PC-3 (cell line): ENCODE measurements at regions not wholly inside any gene's neighbourhood (a gene's known extent, or its start where the extent isn't known, plus 50 kb on each side); places are given as distances from the start of the nearest gene placed in this dataset.

Experiments used
- ATAC-seq: fragments of 200-7000 bp; cut with Tn5 transposase; 2 replicates; pipeline ENCODE4 v1.9.1; 2020; ENCODE audit warnings: mild to moderate bottlenecking, moderate library complexity
- BruUV-seq: library from RNA; stranded (reverse); fragments of 400-500 nt; replicated peaks from 2 replicates; lab custom pipeline; 2021; lab: Mats Ljungman, UMichigan
- CTCF ChIA-PET: fragments of 300-600 bp; sonication (Branson Sonifier 250); formaldehyde crosslinking; loops from one replicate; lab custom pipeline; 2022; ENCODE audit warnings: antibody characterized with exemption; lab: Charles Lee
- POLR2A ChIA-PET: fragments of 300-600 bp; sonication (Branson Sonifier 250); formaldehyde crosslinking; loops from one replicate; lab custom pipeline; 2022; ENCODE audit warnings: antibody characterized with exemption; ENCODE audit not compliant: unreplicated experiment; lab: Charles Lee
- DNase-seq: peaks from one replicate; pipeline ENCODE4 v3.0.0-alpha.2; 2015
- H2AFZ ChIP-seq: fragments of 300-600 bp; sonication (generic); 2 replicates; pipeline ENCODE4 v1.6.0; 2016; ENCODE audit warnings: antibody characterized with exemption, low read length
- H3F3A ChIP-seq: fragments of 300-600 bp; sonication (generic); one replicate; pipeline ENCODE4 v1.6.0; 2017; ENCODE audit warnings: antibody characterized with exemption, low read length, control low read depth, mild to moderate bottlenecking; ENCODE audit not compliant: unreplicated experiment
- H3K27ac ChIP-seq: fragments of 300-600 bp; sonication (generic); 2 replicates; pipeline ENCODE4 v1.5.1; 2016; ENCODE audit warnings: mild to moderate bottlenecking, low read length
- H3K27me3 ChIP-seq: fragments of 300-600 bp; sonication (generic); 2 replicates; pipeline ENCODE4 v1.6.1; 2016; ENCODE audit warnings: low read length, mixed read lengths
- H3K36me3 ChIP-seq: fragments of 300-600 bp; sonication (generic); 2 replicates; pipeline ENCODE4 v1.6.1; 2016; ENCODE audit warnings: low read depth, mixed run types, low read length, mixed read lengths
- H3K4me1 ChIP-seq: fragments of 300-600 bp; sonication (generic); 2 replicates; pipeline ENCODE4 v1.5.1; 2016; ENCODE audit warnings: low read length; ENCODE audit not compliant: insufficient read depth
- H3K4me2 ChIP-seq: fragments of 300-600 bp; sonication (generic); 2 replicates; pipeline ENCODE4 v1.6.0; 2016; ENCODE audit warnings: low read length
- H3K4me3 ChIP-seq: fragments of 300-600 bp; sonication (generic); 2 replicates; pipeline ENCODE4 v1.5.1; 2016; ENCODE audit warnings: mild to moderate bottlenecking, low read length, mixed read lengths
- H3K79me2 ChIP-seq: fragments of 300-600 bp; sonication (generic); 2 replicates; pipeline ENCODE4 v1.6.1; 2017; ENCODE audit warnings: low read length, mixed read lengths
- H3K9ac ChIP-seq: fragments of 300-600 bp; sonication (generic); 2 replicates; pipeline ENCODE4 v1.6.0; 2016; ENCODE audit warnings: mild to moderate bottlenecking, low read length
- H3K9me2 ChIP-seq: fragments of 300-600 bp; sonication (generic); replicated peaks from 2 replicates; pipeline ENCODE4 v1.6.1; 2016; ENCODE audit warnings: mixed run types, low read length, mixed read lengths
- H3K9me3 ChIP-seq: fragments of 300-600 bp; sonication (generic); 2 replicates; pipeline ENCODE4 v1.6.1; 2016; ENCODE audit warnings: low read length, mixed read lengths
- H4K20me1 ChIP-seq: fragments of 300-600 bp; sonication (generic); 2 replicates; pipeline ENCODE4 v1.6.1; 2016; ENCODE audit warnings: low read length, mixed read lengths
- CTCF ChIP-seq: fragments of 300-600 bp; sonication (generic); conservative IDR thresholded peaks from 2 replicates; pipeline ENCODE4 v1.5.1; 2017; ENCODE audit warnings: antibody characterized with exemption, low read depth, mild to moderate bottlenecking, low read length
- EZH2 ChIP-seq: fragments of 300-600 bp; sonication (generic); IDR thresholded peaks from one replicate; pipeline ENCODE4 v1.6.1; 2017; ENCODE audit warnings: antibody characterized with exemption, mild to moderate bottlenecking, low read length; ENCODE audit not compliant: unreplicated experiment
- EZH2phosphoT487 ChIP-seq: fragments of 300-600 bp; sonication (generic); IDR thresholded peaks from 2 replicates; pipeline ENCODE4 v1.6.1; 2018; ENCODE audit warnings: mild to moderate bottlenecking, antibody characterized with exemption, low read length, borderline replicate concordance
- intact Hi-C: fragments of 100-400 bp; cut with micrococcal nuclease; formaldehyde crosslinking; loops from 2 replicates; pipeline ENCODE4 v1.9.0; 2023

- DNase-seq (no peak), ATAC-seq (no peak)
- Histone ChIP-seq H4K20me1 (no peaks in the 10 kb centered on the region), H3K27me3 (no peaks in the 10 kb centered on the region), H3K79me2 (no peaks in the 10 kb centered on the region), H3K4me3 (no peak overlapping the region), H3K27ac (no peak overlapping the region), H3K9me3 (no peaks in the 10 kb centered on the region), H3K9me2 (no peaks in the 10 kb centered on the region), H3K4me2 (no peak overlapping the region), H3F3A (no peaks in the 10 kb centered on the region), H3K4me1 (peaks cover 13% of the 10 kb centered on the region), H3K9ac (no peak overlapping the region), H3K36me3 (no peaks in the 10 kb centered on the region), H2AFZ (no peak overlapping the region)
- BruUV-seq: no TSS peak
- ChIA-PET CTCF (no interaction called here), POLR2A (no interaction called here)
- TF ChIP-seq EZH2phosphoT487 (no peak), EZH2 (no peak), CTCF (no peak)
- intact Hi-C loops: no loop called here
Observed at GRCh38 chr3:72460205-72461174, 387.8 kb downstream of the SHQ1 start.

- intact Hi-C loops: no loop called here
- H3K27ac ChIP-seq: no peak overlapping the region
- no peaks in the 10 kb centered on the region for H3F3A ChIP-seq
- no peaks in the 10 kb centered on the region for H3K9me2 ChIP-seq
- H4K20me1 ChIP-seq: no peaks in the 10 kb centered on the region
- no peaks in the 10 kb centered on the region for H3K27me3 ChIP-seq
- ChIA-PET CTCF (no interaction called here), POLR2A (no interaction called here)
- no peak overlapping the region for H3K4me2 ChIP-seq
- no peak for ATAC-seq
- no peak for TF ChIP-seq EZH2phosphoT487
- no peak for TF ChIP-seq CTCF
- no peak for TF ChIP-seq EZH2
- DNase-seq: no peak
- H2AFZ ChIP-seq: no peak overlapping the region
- no peaks in the 10 kb centered on the region for H3K36me3 ChIP-seq
- H3K9ac ChIP-seq: no peak overlapping the region
- no TSS peak for BruUV-seq
- no peaks in the 10 kb centered on the region for H3K79me2 ChIP-seq
- no peak overlapping the region for H3K4me3 ChIP-seq
- H3K9me3 ChIP-seq: no peaks in the 10 kb centered on the region
- H3K4me1 ChIP-seq: peaks cover 13% of the 10 kb centered on the region
Observed at GRCh38 chr3:72459588-72459987, 388.7 kb downstream of the SHQ1 start.

GRCh38 chr3:72458375-72458774 lies 389.9 kb downstream of the SHQ1 start:
- no peaks in the 10 kb centered on the region for H3F3A ChIP-seq
- H3K36me3 ChIP-seq: no peaks in the 10 kb centered on the region
- no peaks in the 10 kb centered on the region for H3K79me2 ChIP-seq
- TF ChIP-seq CTCF (no peak), EZH2 (no peak), EZH2phosphoT487 (no peak)
- intact Hi-C loops: no loop called here
- CTCF ChIA-PET: no interaction called here
- H4K20me1 ChIP-seq: no peaks in the 10 kb centered on the region
- POLR2A ChIA-PET: no interaction called here
- no peak overlapping the region for H3K27ac ChIP-seq
- H2AFZ ChIP-seq: no peak overlapping the region
- no peaks in the 10 kb centered on the region for H3K27me3 ChIP-seq
- BruUV-seq: no TSS peak
- DNase-seq: peak; percentile 90
- H3K4me1 ChIP-seq: peaks cover 13% of the 10 kb centered on the region
- H3K4me2 ChIP-seq: peak overlapping the region; percentile 5
- peak; percentile 48 for ATAC-seq
- H3K4me3 ChIP-seq: no peak overlapping the region
- no peaks in the 10 kb centered on the region for H3K9me2 ChIP-seq
- H3K9me3 ChIP-seq: no peaks in the 10 kb centered on the region
- H3K9ac ChIP-seq: no peak overlapping the region
